ENCODE measurements at regions not wholly inside any gene's neighbourhood (a gene's known extent, or its start where the extent isn't known, plus 50 kb on each side); places are given as distances from the start of the nearest gene placed in this dataset.

DNA sequence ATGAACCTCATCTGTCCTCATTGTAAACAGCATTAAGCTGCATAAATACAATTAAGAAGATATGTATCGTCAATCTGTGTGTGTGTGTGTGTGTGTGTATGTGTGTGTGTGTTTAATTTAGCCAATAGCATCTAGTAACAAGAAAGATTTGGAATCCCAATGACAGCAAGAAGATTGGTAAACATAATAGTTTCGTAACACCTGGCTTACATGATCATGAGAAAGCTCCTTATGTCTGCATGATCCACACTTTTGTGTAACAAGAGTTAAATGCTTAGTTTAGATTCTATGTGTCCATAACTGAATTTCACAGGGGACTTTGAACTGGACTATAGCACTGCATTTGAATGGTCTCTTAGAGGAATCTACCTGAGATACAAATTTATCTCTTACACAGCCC, 191.0 kb upstream of the BET1 start:
- Histone ChIP-seq H3K36me3 (no peaks in the 10 kb centered on the region), H3K9me3 (no peaks in the 10 kb centered on the region), H3K4me1 (no peaks in the 10 kb centered on the region), H3K27me3 (no peaks in the 10 kb centered on the region), H3K4me3 (no peak overlapping the region), H3K27ac (no peak overlapping the region)
- TF ChIP-seq, protein P1, sequence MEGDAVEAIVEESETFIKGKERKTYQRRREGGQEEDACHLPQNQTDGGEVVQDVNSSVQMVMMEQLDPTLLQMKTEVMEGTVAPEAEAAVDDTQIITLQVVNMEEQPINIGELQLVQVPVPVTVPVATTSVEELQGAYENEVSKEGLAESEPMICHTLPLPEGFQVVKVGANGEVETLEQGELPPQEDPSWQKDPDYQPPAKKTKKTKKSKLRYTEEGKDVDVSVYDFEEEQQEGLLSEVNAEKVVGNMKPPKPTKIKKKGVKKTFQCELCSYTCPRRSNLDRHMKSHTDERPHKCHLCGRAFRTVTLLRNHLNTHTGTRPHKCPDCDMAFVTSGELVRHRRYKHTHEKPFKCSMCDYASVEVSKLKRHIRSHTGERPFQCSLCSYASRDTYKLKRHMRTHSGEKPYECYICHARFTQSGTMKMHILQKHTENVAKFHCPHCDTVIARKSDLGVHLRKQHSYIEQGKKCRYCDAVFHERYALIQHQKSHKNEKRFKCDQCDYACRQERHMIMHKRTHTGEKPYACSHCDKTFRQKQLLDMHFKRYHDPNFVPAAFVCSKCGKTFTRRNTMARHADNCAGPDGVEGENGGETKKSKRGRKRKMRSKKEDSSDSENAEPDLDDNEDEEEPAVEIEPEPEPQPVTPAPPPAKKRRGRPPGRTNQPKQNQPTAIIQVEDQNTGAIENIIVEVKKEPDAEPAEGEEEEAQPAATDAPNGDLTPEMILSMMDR (IDR thresholded peaks at IDR 0.05): no peak
- intact Hi-C loops (cut with DNase I): no loop called here
- ATAC-seq (no peak), DNase-seq (no peak)

DNA sequence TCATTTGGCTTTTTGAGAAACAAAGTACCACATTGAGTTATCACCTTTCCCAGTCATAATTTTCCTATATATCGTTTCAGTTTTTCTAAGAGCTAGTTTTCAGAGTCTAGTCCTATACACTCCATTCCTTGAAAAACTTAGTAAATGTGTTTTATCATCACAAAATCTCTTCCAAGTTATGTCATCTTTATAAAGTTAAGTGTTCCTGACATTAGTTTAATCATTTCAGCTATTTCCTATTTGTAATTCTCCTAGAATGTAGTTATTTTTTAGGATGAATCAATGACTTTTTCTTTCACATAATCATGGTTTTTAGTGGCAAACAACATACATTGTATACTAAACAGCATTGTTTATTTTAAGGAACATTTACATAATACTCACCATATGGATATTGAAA, 191.7 kb upstream of the BET1 start:
- Histone ChIP-seq H3K36me3 (no peaks in the 10 kb centered on the region), H3K9me3 (no peaks in the 10 kb centered on the region), H3K27ac (no peak overlapping the region), H3K4me3 (no peak overlapping the region), H3K4me1 (no peaks in the 10 kb centered on the region), H3K27me3 (no peaks in the 10 kb centered on the region)
- no peak for DNase-seq
- intact Hi-C loops (cut with DNase I): no loop called here
- TF ChIP-seq, protein P1 (IDR thresholded peaks at IDR 0.05): no peak
- ATAC-seq: no peak

DNA sequence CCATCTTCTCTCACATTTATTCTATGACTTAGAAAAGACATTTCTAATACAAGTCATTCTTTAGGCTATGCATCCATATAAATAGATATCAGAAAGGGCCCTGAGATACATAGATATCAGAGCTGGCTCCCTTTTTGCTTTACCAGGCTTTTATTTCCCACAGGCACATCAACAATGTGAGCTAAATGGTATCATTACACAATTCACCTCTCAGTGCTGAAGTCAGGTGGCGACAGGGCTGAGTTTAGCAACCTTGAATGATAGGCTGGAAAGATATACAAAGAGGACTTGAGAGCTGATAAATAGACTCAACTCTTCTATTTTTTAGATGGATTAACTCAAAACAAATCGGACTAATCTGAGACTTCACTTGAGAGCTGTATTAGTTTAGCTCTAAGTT, 189.2 kb upstream of the COL1A2 start:
- Histone ChIP-seq H3K4me3 (no peak overlapping the region), H3K4me1 (no peaks in the 10 kb centered on the region), H3K9me3 (no peaks in the 10 kb centered on the region), H3K27me3 (no peaks in the 10 kb centered on the region), H3K27ac (no peak overlapping the region), H3K36me3 (no peaks in the 10 kb centered on the region)
- TF ChIP-seq, protein P1 (IDR thresholded peaks at IDR 0.05): no peak
- ATAC-seq: no peak
- intact Hi-C loops (cut with DNase I): no loop called here
- DNase-seq: no peak

DNA sequence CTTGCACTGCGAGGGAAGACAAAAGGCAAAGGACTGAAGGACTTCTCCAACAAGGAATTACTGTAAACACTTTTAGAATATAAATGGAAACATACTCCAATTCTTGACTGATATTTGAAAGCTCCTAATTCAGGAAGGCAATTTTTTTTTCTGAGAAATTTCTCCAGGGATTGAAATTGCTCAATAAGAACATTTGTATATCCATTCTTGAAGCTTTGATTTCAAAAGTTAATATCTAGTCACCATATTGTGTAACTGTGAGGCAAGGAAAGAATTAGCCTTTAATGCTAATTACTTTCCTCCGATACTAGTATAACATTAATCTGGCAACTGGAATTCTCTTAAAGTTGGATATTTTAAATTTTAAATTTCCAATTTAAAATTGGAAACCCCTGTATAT, 188.4 kb upstream of the COL1A2 start:
- TF ChIP-seq, protein P1 (IDR thresholded peaks at IDR 0.05): no peak
- intact Hi-C loops (cut with DNase I): no loop called here
- DNase-seq: no peak
- Histone ChIP-seq H3K27ac (no peak overlapping the region), H3K4me3 (no peak overlapping the region), H3K9me3 (no peaks in the 10 kb centered on the region), H3K4me1 (no peaks in the 10 kb centered on the region), H3K27me3 (no peaks in the 10 kb centered on the region), H3K36me3 (no peaks in the 10 kb centered on the region)
- no peak for ATAC-seq

DNA sequence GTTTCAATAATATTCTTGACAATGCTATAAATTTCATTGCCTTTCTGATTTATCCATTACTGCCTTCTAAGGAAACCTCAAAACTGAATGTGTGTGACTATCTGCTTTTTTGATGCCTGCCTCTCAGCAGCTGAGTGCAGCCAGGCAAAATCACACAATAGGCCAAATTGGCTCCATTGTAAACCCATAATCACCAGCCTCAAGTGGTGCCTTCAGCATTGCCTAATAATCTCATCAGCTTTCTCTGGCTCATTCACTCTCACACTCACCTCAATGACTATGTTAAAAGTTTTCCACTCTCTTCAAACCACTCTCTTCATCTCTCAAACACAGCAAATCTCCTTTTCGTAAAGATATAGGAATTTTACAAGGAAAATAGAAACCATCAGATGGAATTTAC, 182.5 kb upstream of the COL1A2 start:
- no peak overlapping the region for H3K4me3 ChIP-seq
- TF ChIP-seq, protein P1 (IDR thresholded peaks at IDR 0.05): no peak
- H3K9me3 ChIP-seq: no peaks in the 10 kb centered on the region
- intact Hi-C loops (cut with DNase I): no loop called here
- H3K36me3 ChIP-seq: no peaks in the 10 kb centered on the region
- H3K4me1 ChIP-seq: no peaks in the 10 kb centered on the region
- ATAC-seq (no peak), DNase-seq (no peak)
- no peak overlapping the region for H3K27ac ChIP-seq
- no peaks in the 10 kb centered on the region for H3K27me3 ChIP-seq

DNA sequence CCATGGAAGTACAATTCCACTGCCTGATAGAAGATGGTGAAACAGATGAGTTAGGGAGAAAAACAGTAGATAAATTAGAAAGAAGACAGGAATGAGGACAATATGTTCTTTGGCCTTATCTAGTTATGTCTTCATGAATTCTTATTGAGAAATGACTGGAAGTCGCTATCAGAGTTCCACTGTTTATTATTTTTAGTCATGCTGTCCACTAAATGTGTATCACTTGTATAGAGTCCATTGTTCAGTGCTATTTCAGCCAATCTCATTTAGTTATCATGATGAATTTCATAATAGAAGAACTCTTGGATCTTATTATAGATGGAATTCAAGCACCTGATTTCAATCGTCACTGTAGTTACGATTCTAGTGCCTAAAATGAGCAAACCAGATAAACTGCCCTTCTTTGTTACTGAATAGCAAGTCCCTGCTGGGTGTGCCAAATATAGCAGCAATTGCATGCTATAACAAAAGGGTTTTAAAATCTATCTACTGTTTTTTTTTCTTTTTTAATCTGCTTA, 177.7 kb upstream of the COL1A2 start:
- no peaks in the 10 kb centered on the region for H3K27me3 ChIP-seq
- H3K9me3 ChIP-seq: no peaks in the 10 kb centered on the region
- H3K4me1 ChIP-seq: no peaks in the 10 kb centered on the region
- H3K36me3 ChIP-seq: no peaks in the 10 kb centered on the region
- H3K27ac ChIP-seq: no peak overlapping the region
- DNase-seq (no peak), ATAC-seq (no peak)
- intact Hi-C loops (cut with DNase I): no loop called here
- no peak overlapping the region for H3K4me3 ChIP-seq
- TF ChIP-seq, protein P1 (IDR thresholded peaks at IDR 0.05): no peak
